AG04450 (cell line): ENCODE measurements at regions not wholly inside any gene's neighbourhood (a gene's known extent, or its start where the extent isn't known, plus 50 kb on each side); places are given as distances from the start of the nearest gene placed in this dataset.
"Not testable (repeated sequence)": the region's sequence is repeated elsewhere in the genome, so short reads cannot be mapped to it uniquely, and the experiment has no call there.

ENCODE experiments used
- CTCF ChIA-PET: fragments of 300-600, 350-600 bp; formaldehyde crosslinking; extraction: SDS; loops from one replicate; lab custom pipeline; 2022; ENCODE audit warnings: antibody characterized with exemption, inconsistent platforms; lab: Charles Lee
- POLR2A ChIA-PET: fragments of 350-600 bp; formaldehyde crosslinking; extraction: SDS; loops from one replicate; lab custom pipeline; 2021; ENCODE audit warnings: antibody characterized with exemption, inconsistent platforms; lab: Yijun Ruan, JAX
- DNase-seq: peaks from one replicate; pipeline ENCODE4 v3.0.0-alpha.2; 2011; ENCODE audit warnings: low read depth, low spot score
- H3K27ac ChIP-seq: one replicate; pipeline ENCODE4 v1.5.1; 2012; ENCODE audit warnings: low read depth, low read length, control low read depth
- H3K27me3 ChIP-seq: one replicate; pipeline ENCODE4 v1.6.0; 2012; ENCODE audit warnings: low read length; ENCODE audit not compliant: control insufficient read depth, insufficient read depth
- H3K4me3 ChIP-seq: 2 replicates; pipeline ENCODE4 v1.5.1; 2011; ENCODE audit warnings: mild to moderate bottlenecking, low read depth, low read length, control low read depth
- H3K9me3 ChIP-seq: 2 replicates; pipeline ENCODE4 v1.5.1; 2012; ENCODE audit warnings: low read length; ENCODE audit not compliant: control insufficient read depth, insufficient read depth
- CTCF ChIP-seq: IDR thresholded peaks from 2 replicates; pipeline ENCODE4 v1.5.1; 2011; ENCODE audit warnings: low read depth, low read length, control low read depth, inconsistent platforms

- TF ChIP-seq CTCF = no peak
- no peak for DNase-seq
- POLR2A ChIA-PET = no interaction called here
- no peaks in the 10 kb centered on the region for H3K27me3 ChIP-seq
- CTCF ChIA-PET = interaction anchor here (0.7 kb wide), 1 partner anchor 131 kb away, joined by 3 read pairs; no protein-coding TSS in a partner anchor
- no peaks in the 10 kb centered on the region for H3K9me3 ChIP-seq
- no peak overlapping the region for H3K27ac ChIP-seq
- H3K4me3 ChIP-seq = no peak overlapping the region
These were observed 225.6 kb upstream of the VLDLR start for GRCh38 chr9:2395814-2396612.

GRCh38 chr9:2396622-2397285, 224.8 kb upstream of the VLDLR start:
- TF ChIP-seq CTCF = no peak
- ChIA-PET CTCF (no interaction called here), POLR2A (no interaction called here)
- DNase-seq = no peak
- no peaks in the 10 kb centered on the region for H3K9me3 ChIP-seq
- H3K27me3 ChIP-seq = no peaks in the 10 kb centered on the region
- no peak overlapping the region for H3K27ac ChIP-seq
- no peak overlapping the region for H3K4me3 ChIP-seq

DNA sequence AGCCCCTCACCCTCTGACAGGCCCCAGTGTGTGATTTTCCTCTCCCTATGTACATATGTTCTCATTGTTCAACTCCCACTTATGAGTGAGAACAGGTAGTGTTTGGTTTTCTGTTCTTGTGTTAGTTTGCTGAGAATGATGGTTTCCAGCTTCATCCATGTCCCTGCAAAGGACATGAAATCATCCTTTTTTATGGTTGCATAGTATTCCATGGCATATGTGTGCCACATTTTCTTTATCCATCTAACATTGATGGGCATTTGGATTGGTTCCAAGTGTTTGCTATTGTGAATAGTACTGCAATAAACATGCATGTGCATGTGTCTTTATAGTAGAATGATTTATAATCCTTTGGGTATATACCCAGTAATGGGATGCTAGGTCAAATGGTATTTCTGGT, 223.7 kb upstream of the VLDLR start:
- CTCF ChIA-PET, DNase-seq, POLR2A ChIA-PET, H3K27me3 ChIP-seq, H3K9me3 ChIP-seq, H3K4me3 ChIP-seq, H3K27ac ChIP-seq: not testable (repeated sequence)

DNA sequence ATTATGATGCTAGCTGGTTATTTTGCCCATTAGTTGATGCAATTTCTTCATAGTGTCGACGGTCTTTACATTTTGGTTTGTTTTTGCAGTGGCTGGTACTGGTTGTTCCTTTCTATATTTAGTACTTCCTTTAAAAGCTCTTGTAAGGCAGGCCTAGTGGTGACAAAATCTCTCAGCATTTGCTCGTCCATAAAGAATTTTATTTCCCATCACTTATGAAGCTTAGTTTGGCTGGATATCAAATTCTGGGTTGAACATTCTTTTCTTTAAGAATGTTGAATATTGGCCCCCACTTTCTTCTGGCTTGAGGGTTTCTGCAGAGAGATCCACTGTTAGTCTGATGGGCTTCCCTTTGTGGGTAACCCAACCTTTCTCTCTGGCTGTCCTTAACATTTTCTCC, 219.8 kb upstream of the VLDLR start:
- H3K27ac ChIP-seq, DNase-seq, CTCF ChIA-PET, H3K4me3 ChIP-seq, POLR2A ChIA-PET, H3K27me3 ChIP-seq, H3K9me3 ChIP-seq: not testable (repeated sequence)

DNA sequence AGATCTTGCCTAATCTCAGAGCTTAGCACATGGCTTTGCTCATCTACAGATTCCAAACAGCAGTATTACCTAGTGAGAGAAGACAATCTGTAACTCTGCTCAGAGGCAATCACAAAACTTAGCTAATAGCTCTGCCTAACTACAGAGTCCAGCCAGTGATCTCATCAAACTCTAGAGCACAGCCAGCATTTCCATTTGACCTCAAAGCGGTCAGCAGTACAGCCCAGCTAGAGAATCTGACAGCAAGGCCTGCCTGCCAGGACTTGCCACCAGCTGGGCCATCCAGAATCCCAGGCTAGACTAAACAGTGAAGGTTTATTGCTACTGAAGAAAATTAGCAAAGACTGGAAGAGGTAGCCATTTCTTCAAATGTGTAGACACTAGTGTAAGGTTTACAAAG, 217.9 kb upstream of the VLDLR start:
- no peak overlapping the region for H3K4me3 ChIP-seq
- H3K9me3 ChIP-seq = no peaks in the 10 kb centered on the region
- no peaks in the 10 kb centered on the region for H3K27me3 ChIP-seq
- ChIA-PET POLR2A (no interaction called here), CTCF (interaction anchor here (0.6 kb wide), 2 partner anchors 14 to 283 kb away, joined by 3 read pairs; no protein-coding TSS in a partner anchor)
- TF ChIP-seq CTCF = no peak
- H3K27ac ChIP-seq = no peak overlapping the region
- DNase-seq = no peak

DNA sequence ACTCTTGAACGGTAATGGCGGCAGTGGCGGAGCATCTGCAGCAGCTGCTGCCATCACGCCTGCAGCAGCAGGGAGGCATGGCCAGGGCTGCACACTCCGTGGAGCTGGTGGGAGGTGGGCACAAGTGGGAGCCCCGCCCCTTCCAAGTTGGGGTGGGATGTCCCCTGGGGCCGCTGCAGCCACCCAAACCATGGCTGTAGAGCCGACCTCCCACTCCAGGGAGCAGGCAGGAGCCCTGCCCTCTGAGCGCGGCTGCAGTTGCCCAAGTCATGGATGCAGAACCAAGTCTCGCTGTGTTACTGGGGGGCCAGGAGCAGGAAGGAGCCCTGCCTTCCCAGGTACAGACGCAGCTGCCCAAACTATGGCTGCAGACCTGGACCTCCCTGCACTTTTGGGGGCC, 215.3 kb upstream of the VLDLR start:
- no peak overlapping the region for H3K4me3 ChIP-seq
- no peak for DNase-seq
- TF ChIP-seq CTCF = no peak
- ChIA-PET CTCF (no interaction called here), POLR2A (interaction anchor here (0.5 kb wide), 1 partner anchor 438 kb away, joined by 4 read pairs; the partner anchor contains the start of gene PUM3)
- no peaks in the 10 kb centered on the region for H3K9me3 ChIP-seq
- no peak overlapping the region for H3K27ac ChIP-seq
- no peaks in the 10 kb centered on the region for H3K27me3 ChIP-seq
